ENCODE measurements at regions not wholly inside any gene's neighbourhood (a gene's known extent, or its start where the extent isn't known, plus 50 kb on each side); places are given as distances from the start of the nearest gene placed in this dataset.

DNA sequence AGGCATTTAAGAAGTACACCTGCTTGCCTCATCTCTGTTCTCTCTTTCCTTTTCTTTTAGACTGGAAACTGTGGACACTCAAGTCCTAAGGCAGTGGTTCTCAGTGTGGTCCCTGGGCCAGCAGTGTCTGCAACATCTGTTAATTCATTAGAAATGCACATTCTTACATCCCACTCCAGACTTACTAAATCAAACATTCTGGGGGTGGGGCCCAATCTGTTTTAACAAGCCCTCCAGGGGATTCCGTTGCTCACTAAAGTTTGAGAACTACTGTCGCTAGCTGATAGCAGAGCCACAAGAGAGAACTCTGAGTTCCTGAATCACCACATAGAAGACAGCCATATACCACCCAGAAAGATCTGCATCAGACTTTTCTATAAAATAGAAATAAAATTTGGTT, 430.6 kb downstream of the BCOR start:
- TF ChIP-seq POLR2AphosphoS5 (IDR thresholded peaks at IDR 0.05; ENCODE audit: low read depth, low read length) (no peak), TAF1 (IDR thresholded peaks at IDR 0.05; ENCODE audit: borderline replicate concordance, low read depth, low read length) (no peak)

All from GM12892 (cell line).